ENCODE measurements at regions not wholly inside any gene's neighbourhood (a gene's known extent, or its start where the extent isn't known, plus 50 kb on each side); places are given as distances from the start of the nearest gene placed in this dataset.

- no peak overlapping the region for H3K4me3 Mint-ChIP-seq
- H3K36me3 Mint-ChIP-seq (ENCODE audit: low read depth): no peaks in the 10 kb centered on the region
- no peaks in the 10 kb centered on the region for H3K4me1 Mint-ChIP-seq
- POLR2A ChIA-PET: interaction anchor here (1.4 kb wide), 1 partner anchor 1100 kb away, joined by 3 read pairs; no protein-coding TSS in a partner anchor
- ATAC-seq (ENCODE audit: low read depth): no peak
- peaks cover 6% of the 10 kb centered on the region for H3K27me3 Mint-ChIP-seq
- intact Hi-C loops (cut with micrococcal nuclease): loop anchor here (1.0 to 2.0 kb wide), 4 partner anchors 195 to 1327 kb away; no protein-coding TSS in a partner anchor
- no peaks in the 10 kb centered on the region for H3K9me3 Mint-ChIP-seq
- H3K27ac Mint-ChIP-seq: no peak overlapping the region
- TF ChIP-seq CTCF (IDR thresholded peaks at IDR 0.05): no peak
- CTCF ChIA-PET: interaction anchor here (0.7 to 5.4 kb wide), 16 partner anchors 20 to 1428 kb away, joined by 3 to 33 read pairs (median 4); partner anchors contain the start of gene KLF4
- no peak for DNase-seq
These were observed 290.0 kb downstream of the ACTL7B start for GRCh38 chr9:108565651-108566378.

GRCh38 chr9:108562176-108562575, 293.6 kb downstream of the ACTL7B start:
- ChIA-PET CTCF (interaction anchor here (2.2 kb wide), 1 partner anchor 1097 kb away, joined by 5 read pairs; no protein-coding TSS in a partner anchor), POLR2A (no interaction called here)
- no peak for TF ChIP-seq CTCF (IDR thresholded peaks at IDR 0.05)
- H3K9me3 Mint-ChIP-seq: no peaks in the 10 kb centered on the region
- intact Hi-C loops (cut with micrococcal nuclease): no loop called here
- ATAC-seq (ENCODE audit: low read depth): no peak
- H3K36me3 Mint-ChIP-seq (ENCODE audit: low read depth): no peaks in the 10 kb centered on the region
- H3K4me1 Mint-ChIP-seq: no peaks in the 10 kb centered on the region
- H3K4me3 Mint-ChIP-seq: no peak overlapping the region
- H3K27me3 Mint-ChIP-seq: peaks cover 5% of the 10 kb centered on the region
- DNase-seq: no peak
- no peak overlapping the region for H3K27ac Mint-ChIP-seq

DNA sequence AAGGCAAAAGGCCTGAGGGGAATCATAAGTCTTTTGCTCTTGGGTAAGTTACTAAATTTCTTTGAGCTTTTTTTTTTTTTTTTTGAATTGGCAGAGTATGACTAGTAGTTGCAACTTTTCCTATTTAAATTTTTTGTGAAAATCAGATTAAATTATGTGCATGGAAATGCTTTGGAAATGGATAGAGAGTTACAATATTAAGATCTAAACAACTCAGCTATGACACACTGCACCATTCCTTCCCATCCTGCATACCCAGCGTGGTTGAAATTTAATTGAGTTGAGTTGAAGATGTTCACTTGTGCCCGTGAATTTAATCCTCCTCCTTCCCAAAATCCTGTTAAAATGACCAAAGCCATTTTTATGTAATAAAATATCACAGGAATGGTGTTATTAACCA, 296.4 kb downstream of the ACTL7B start:
- ATAC-seq (ENCODE audit: low read depth): no peak
- intact Hi-C loops (cut with micrococcal nuclease): no loop called here
- Mint-ChIP-seq H3K27me3 (peaks cover 4% of the 10 kb centered on the region), H3K27ac (no peak overlapping the region), H3K36me3 (ENCODE audit: low read depth) (no peaks in the 10 kb centered on the region), H3K4me3 (no peak overlapping the region), H3K4me1 (no peaks in the 10 kb centered on the region), H3K9me3 (no peaks in the 10 kb centered on the region)
- DNase-seq: no peak
- POLR2A ChIA-PET: interaction anchor here (0.8 kb wide), 1 partner anchor 720 kb away, joined by 3 read pairs; no protein-coding TSS in a partner anchor
- TF ChIP-seq CTCF (IDR thresholded peaks at IDR 0.05): no peak
- CTCF ChIA-PET: no interaction called here

DNA sequence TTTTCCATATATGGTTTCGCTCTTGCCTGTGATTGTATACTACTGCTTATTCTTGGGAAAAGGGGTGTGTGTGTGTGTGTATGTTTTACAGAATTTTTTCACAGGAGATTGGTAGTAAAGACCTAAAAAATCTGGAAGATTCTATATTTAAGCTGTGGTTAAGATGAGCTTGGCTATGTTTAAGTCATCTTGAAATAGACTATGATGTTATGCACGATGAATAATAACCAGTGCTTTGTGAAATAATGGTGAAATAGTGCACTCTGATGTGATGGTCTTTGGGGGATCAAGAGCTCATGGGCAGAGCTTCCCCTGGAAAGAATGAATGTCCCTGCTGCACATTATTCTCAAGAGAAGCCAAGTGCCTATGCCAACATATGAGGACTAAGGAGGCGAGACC, 301.0 kb downstream of the ACTL7B start:
- ChIA-PET CTCF (no interaction called here), POLR2A (no interaction called here)
- H3K4me3 Mint-ChIP-seq: no peak overlapping the region
- no peak for TF ChIP-seq CTCF (IDR thresholded peaks at IDR 0.05)
- ATAC-seq (ENCODE audit: low read depth) (no peak), DNase-seq (no peak)
- H3K27me3 Mint-ChIP-seq: peaks cover 2% of the 10 kb centered on the region
- H3K36me3 Mint-ChIP-seq (ENCODE audit: low read depth): no peaks in the 10 kb centered on the region
- H3K9me3 Mint-ChIP-seq: no peaks in the 10 kb centered on the region
- intact Hi-C loops (cut with micrococcal nuclease): no loop called here
- H3K27ac Mint-ChIP-seq: no peak overlapping the region
- H3K4me1 Mint-ChIP-seq: no peaks in the 10 kb centered on the region

GRCh38 chr9:108553111-108553635, 302.6 kb downstream of the ACTL7B start:
- POLR2A ChIA-PET: no interaction called here
- H3K36me3 Mint-ChIP-seq (ENCODE audit: low read depth): no peaks in the 10 kb centered on the region
- no peaks in the 10 kb centered on the region for H3K9me3 Mint-ChIP-seq
- ATAC-seq (ENCODE audit: low read depth) (no peak), DNase-seq (no peak)
- H3K4me1 Mint-ChIP-seq: no peaks in the 10 kb centered on the region
- no peak overlapping the region for H3K27ac Mint-ChIP-seq
- TF ChIP-seq CTCF (IDR thresholded peaks at IDR 0.05): no peak
- CTCF ChIA-PET: no interaction called here
- no peak overlapping the region for H3K4me3 Mint-ChIP-seq
- H3K27me3 Mint-ChIP-seq: peaks cover 2% of the 10 kb centered on the region
- intact Hi-C loops (cut with micrococcal nuclease): no loop called here
